Lower lobe of right lung (tissue), 2 donors: ENCODE measurements at regions not wholly inside any gene's neighbourhood (a gene's known extent, or its start where the extent isn't known, plus 50 kb on each side); places are given as distances from the start of the nearest gene placed in this dataset.

Experiments
- ATAC-seq, 2 donors: fragments of 200-7000 bp; cut with Tn5 transposase; one replicate each; pipeline ENCODE4 v1.9.1; 2020 to 2022; ENCODE audit warnings: mild to moderate bottlenecking in 2 of 2, moderate library complexity in 2 of 2
- DNase-seq: peaks from one replicate; pipeline ENCODE4 v3.0.0-alpha.2; 2020
- H3K27ac ChIP-seq: fragments of 200-600 bp; one replicate; pipeline ENCODE4 v1.8.0; 2022
- H3K27me3 ChIP-seq: fragments of 200-600 bp; one replicate; pipeline ENCODE4 v1.8.0; 2022; ENCODE audit warnings: low read depth
- H3K36me3 ChIP-seq: fragments of 200-600 bp; one replicate; pipeline ENCODE4 v1.8.0; 2022; ENCODE audit warnings: mild to moderate bottlenecking
- H3K4me1 ChIP-seq: fragments of 200-600 bp; one replicate; pipeline ENCODE4 v1.8.0; 2022
- H3K4me3 ChIP-seq: fragments of 200-600 bp; one replicate; pipeline ENCODE4 v1.8.0; 2022; ENCODE audit warnings: mild to moderate bottlenecking
- H3K9me3 ChIP-seq: fragments of 200-600 bp; one replicate; pipeline ENCODE4 v1.8.0; 2022
- CTCF ChIP-seq: fragments of 200-600 bp; IDR thresholded peaks from one replicate; pipeline ENCODE4 v1.8.0; 2022; ENCODE audit warnings: antibody characterized with exemption, mild to moderate bottlenecking
- intact Hi-C: fragments of 100-400 bp; cut with DNase I; formaldehyde crosslinking; loops from one replicate; pipeline ENCODE4 v1.11.0; 2022
- donor health status: DM: no; HTN: yes; CAD: no; lungs with severe emphysema.

- no peaks in the 10 kb centered on the region for H3K36me3 ChIP-seq
- no peaks in the 10 kb centered on the region for H3K9me3 ChIP-seq
- ATAC-seq (no peak), DNase-seq (no peak)
- TF ChIP-seq CTCF = no peak
- H3K27me3 ChIP-seq = peaks cover 48% of the 10 kb centered on the region
- no peaks in the 10 kb centered on the region for H3K4me1 ChIP-seq
- intact Hi-C loops = no loop called here
- no peak overlapping the region for H3K27ac ChIP-seq
- no peak overlapping the region for H3K4me3 ChIP-seq
These were observed 116.8 kb upstream of the CACNA1A start for GRCh38 chr19:13622766-13623715.

GRCh38 chr19:13621413-13621812, 115.1 kb upstream of the CACNA1A start:
- peaks cover 48% of the 10 kb centered on the region for H3K27me3 ChIP-seq
- TF ChIP-seq CTCF = no peak
- no peaks in the 10 kb centered on the region for H3K36me3 ChIP-seq
- H3K4me3 ChIP-seq = no peak overlapping the region
- intact Hi-C loops = no loop called here
- DNase-seq (no peak), ATAC-seq (no peak)
- no peaks in the 10 kb centered on the region for H3K9me3 ChIP-seq
- H3K4me1 ChIP-seq = no peaks in the 10 kb centered on the region
- no peak overlapping the region for H3K27ac ChIP-seq

GRCh38 chr19:13619203-13619632, 112.9 kb upstream of the CACNA1A start:
- Histone ChIP-seq H3K27me3 (peaks cover 31% of the 10 kb centered on the region), H3K36me3 (no peaks in the 10 kb centered on the region), H3K4me1 (no peaks in the 10 kb centered on the region), H3K27ac (no peak overlapping the region), H3K4me3 (no peak overlapping the region), H3K9me3 (no peaks in the 10 kb centered on the region)
- no peak for ATAC-seq
- intact Hi-C loops = no loop called here
- DNase-seq = no peak
- no peak for TF ChIP-seq CTCF

- Histone ChIP-seq H3K27ac (no peak overlapping the region), H3K4me3 (no peak overlapping the region), H3K9me3 (no peaks in the 10 kb centered on the region), H3K27me3 (peaks cover 4% of the 10 kb centered on the region), H3K4me1 (no peaks in the 10 kb centered on the region), H3K36me3 (no peaks in the 10 kb centered on the region)
- ATAC-seq (no peak), DNase-seq (no peak)
- TF ChIP-seq CTCF = no peak
- intact Hi-C loops = no loop called here
These were observed 109.6 kb upstream of the CACNA1A start for GRCh38 chr19:13615890-13616289.

GRCh38 chr19:13613447-13613846, 107.2 kb upstream of the CACNA1A start:
- H3K4me3 ChIP-seq = no peak overlapping the region
- DNase-seq = no peak
- no peaks in the 10 kb centered on the region for H3K9me3 ChIP-seq
- H3K27ac ChIP-seq = no peak overlapping the region
- no peak for ATAC-seq
- no peaks in the 10 kb centered on the region for H3K27me3 ChIP-seq
- no peak for TF ChIP-seq CTCF
- no peaks in the 10 kb centered on the region for H3K4me1 ChIP-seq
- H3K36me3 ChIP-seq = no peaks in the 10 kb centered on the region
- intact Hi-C loops = no loop called here
